Sigmoid colon (tissue), 4 donors: ENCODE measurements at regions not wholly inside any gene's neighbourhood (a gene's known extent, or its start where the extent isn't known, plus 50 kb on each side); places are given as distances from the start of the nearest gene placed in this dataset.
"Not testable (repeated sequence)": the region's sequence is repeated elsewhere in the genome, so short reads cannot be mapped to it uniquely, and the experiment has no call there.

Experiments used
- EP300 ChIP-seq, 4 donors: sonication (generic); formaldehyde crosslinking; IDR thresholded peaks; one replicate each; pipeline ENCODE4 v1.6.1; 2017; ENCODE audit warnings: antibody characterized with exemption in 4 of 4
- POLR2A ChIP-seq, 2 donors: fragments of 450-650 bp; IDR thresholded peaks; one replicate each; pipeline ENCODE4 v1.6.1; 2016; ENCODE audit warnings: antibody characterized with exemption in 2 of 2, mild to moderate bottlenecking in 2 of 2, moderate library complexity in 2 of 2
- POLR2AphosphoS5 ChIP-seq, 4 donors: sonication (generic); formaldehyde crosslinking; IDR thresholded peaks; one replicate each; pipeline ENCODE4 v1.6.1; 2017; ENCODE audit warnings: antibody characterized with exemption in 4 of 4
- TF ChIP-seq, protein P1 (sequence below), 4 experiments: fragments of 450-650 bp in 3 of 4; fragments of 200-600 bp in 1 of 4; IDR thresholded peaks; one replicate each; pipeline ENCODE4 v1.5.1; 2016 to 2019; ENCODE audit warnings: antibody characterized with exemption in 4 of 4, mild to moderate bottlenecking in 3 of 4, moderate library complexity in 2 of 4

DNA sequence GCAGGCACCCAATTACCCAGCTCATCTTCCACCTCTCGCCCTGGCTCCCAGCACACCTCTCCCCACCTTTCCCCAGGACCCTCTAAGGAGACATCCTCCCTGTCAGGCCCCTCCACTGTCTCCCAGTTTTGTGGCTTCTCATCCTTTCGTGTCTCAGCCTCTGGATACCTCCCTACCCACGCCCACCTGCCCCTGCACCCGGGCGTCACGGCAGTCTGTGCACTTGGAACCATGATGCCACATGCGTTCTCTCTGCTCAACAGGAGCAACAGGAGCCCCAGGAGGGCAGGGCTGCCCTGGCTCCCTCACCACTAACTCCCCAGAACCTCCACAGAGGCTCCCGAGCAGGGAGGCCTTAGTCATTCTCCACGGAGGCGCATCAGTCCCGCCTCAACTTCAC, 472.8 kb downstream of the TP53TG3F start:
- not testable (repeated sequence) for TF ChIP-seq EP300, POLR2A, POLR2AphosphoS5 (IDR thresholded peaks at IDR 0.05)
- TF ChIP-seq, protein P1, sequence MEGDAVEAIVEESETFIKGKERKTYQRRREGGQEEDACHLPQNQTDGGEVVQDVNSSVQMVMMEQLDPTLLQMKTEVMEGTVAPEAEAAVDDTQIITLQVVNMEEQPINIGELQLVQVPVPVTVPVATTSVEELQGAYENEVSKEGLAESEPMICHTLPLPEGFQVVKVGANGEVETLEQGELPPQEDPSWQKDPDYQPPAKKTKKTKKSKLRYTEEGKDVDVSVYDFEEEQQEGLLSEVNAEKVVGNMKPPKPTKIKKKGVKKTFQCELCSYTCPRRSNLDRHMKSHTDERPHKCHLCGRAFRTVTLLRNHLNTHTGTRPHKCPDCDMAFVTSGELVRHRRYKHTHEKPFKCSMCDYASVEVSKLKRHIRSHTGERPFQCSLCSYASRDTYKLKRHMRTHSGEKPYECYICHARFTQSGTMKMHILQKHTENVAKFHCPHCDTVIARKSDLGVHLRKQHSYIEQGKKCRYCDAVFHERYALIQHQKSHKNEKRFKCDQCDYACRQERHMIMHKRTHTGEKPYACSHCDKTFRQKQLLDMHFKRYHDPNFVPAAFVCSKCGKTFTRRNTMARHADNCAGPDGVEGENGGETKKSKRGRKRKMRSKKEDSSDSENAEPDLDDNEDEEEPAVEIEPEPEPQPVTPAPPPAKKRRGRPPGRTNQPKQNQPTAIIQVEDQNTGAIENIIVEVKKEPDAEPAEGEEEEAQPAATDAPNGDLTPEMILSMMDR (IDR thresholded peaks at IDR 0.05) = not testable (repeated sequence)
